Esophagus (tissue), 2 donors: ENCODE measurements at regions not wholly inside any gene's neighbourhood (a gene's known extent, or its start where the extent isn't known, plus 50 kb on each side); places are given as distances from the start of the nearest gene placed in this dataset.
"Not testable (repeated sequence)": the region's sequence is repeated elsewhere in the genome, so short reads cannot be mapped to it uniquely, and the experiment has no call there.

ENCODE experiments used
- H3K27ac ChIP-seq, 2 donors: one replicate each; pipeline ENCODE4 v1.5.1; 2013; ENCODE audit warnings: low read depth in 2 of 2, mild to moderate bottlenecking in 2 of 2, inconsistent platforms in 1 of 2, low read length in 1 of 2, moderate library complexity in 1 of 2
- H3K27me3 ChIP-seq, 2 donors: one replicate each; pipeline ENCODE4 v1.6.1; 2013; ENCODE audit warnings: low read length in 2 of 2, control low read depth in 1 of 2, mild to moderate bottlenecking in 1 of 2; ENCODE audit not compliant: insufficient read depth in 2 of 2, control insufficient read depth in 1 of 2
- H3K36me3 ChIP-seq, 2 donors: one replicate each; pipeline ENCODE4 v1.6.1; 2013; ENCODE audit warnings: low read length in 1 of 2; ENCODE audit not compliant: control insufficient read depth in 2 of 2, insufficient read depth in 2 of 2
- H3K4me1 ChIP-seq, 2 donors: one replicate each; pipeline ENCODE4 v1.6.1; 2013; ENCODE audit warnings: low read length in 1 of 2; ENCODE audit not compliant: control insufficient read depth in 2 of 2, insufficient read depth in 2 of 2
- H3K4me3 ChIP-seq, 2 donors: one replicate each; pipeline ENCODE4 v1.5.1; 2013; ENCODE audit warnings: low read length in 2 of 2, mild to moderate bottlenecking in 2 of 2, low read depth in 1 of 2, moderate library complexity in 1 of 2
- H3K9me3 ChIP-seq, 2 donors: one replicate each; pipeline ENCODE4 v1.6.1; 2013; ENCODE audit warnings: mild to moderate bottlenecking in 2 of 2, low read depth in 1 of 2, low read length in 1 of 2, moderate library complexity in 1 of 2; ENCODE audit not compliant: control insufficient read depth in 2 of 2, insufficient read depth in 1 of 2
- WGBS, 2 donors: extraction: QIAGEN DNeasy Blood & Tissue Kit; methylation state at CpG; one replicate each; pipeline ENCODE4 v1.1.7; 2013; 5-methylcytosine and 5-hydroxymethylcytosine counted together
- donor health status: healthy with polysubstance abuse.
- donor health status: Bipolar disorder and iron deficiency.

DNA sequence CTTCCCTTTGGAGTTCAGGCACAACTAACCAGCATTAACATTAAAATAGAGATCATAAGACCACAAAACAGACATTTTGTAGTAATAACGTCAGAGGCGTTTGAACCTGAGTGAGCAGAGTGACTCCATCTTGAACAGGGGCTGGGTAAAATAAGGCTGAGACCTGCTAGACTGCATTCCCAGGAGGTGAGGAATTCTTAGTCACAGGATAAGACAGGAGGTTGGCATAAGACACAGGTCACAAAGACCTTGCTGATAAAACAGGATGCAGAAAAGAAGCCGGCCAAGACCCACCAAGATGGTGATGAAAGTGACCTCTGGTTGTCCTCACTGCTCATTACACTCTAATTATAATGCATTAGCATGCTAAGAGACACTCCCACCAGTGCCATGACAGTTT, 493.2 kb upstream of the AUTS2 start:
- H3K4me1 ChIP-seq = no peaks in the 10 kb centered on the region
- WGBS, 2 donors = 53 to 57% methylated on average over 3 of the region's 3 CpGs
- H3K4me3 ChIP-seq = no peak overlapping the region
- peaks cover 0 to 2% of the 10 kb centered on the region in 2 donors for H3K9me3 ChIP-seq
- no peaks in the 10 kb centered on the region for H3K36me3 ChIP-seq
- no peaks in the 10 kb centered on the region for H3K27me3 ChIP-seq
- H3K27ac ChIP-seq = no peak overlapping the region

DNA sequence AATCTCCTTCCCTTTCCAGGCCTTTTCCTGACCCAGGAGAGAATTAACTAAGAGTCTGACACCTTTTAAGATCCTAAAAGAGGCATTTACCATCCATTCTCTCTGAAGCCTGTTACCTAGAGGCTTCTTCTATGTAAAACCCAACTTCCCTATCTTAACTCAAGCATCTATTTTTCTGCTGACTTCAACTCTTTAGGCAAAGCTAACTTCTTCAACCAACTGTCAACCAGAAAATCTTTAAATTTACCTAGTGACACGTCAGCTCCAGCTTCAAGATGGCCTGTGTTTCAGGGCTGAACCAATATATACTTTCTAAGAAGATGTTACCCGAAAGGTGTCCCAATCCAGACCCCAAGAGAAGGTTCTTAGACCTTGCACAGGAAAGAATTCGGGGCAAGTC, 492.3 kb upstream of the AUTS2 start:
- 84 to 89% methylated on average over 3 of the region's 3 CpGs for WGBS, 2 donors
- Histone ChIP-seq H3K4me3 (no peak overlapping the region), H3K27ac (no peak overlapping the region)

GRCh38 chr7:69106449-69106848, 491.8 kb upstream of the AUTS2 start:
- WGBS, 2 donors = 97% methylated on average over 7 of the region's 7 CpGs

More for the DNA sequence above, 492.3 kb upstream of the AUTS2 start:
- Histone ChIP-seq H3K4me1 (no peaks in the 10 kb centered on the region), H3K27me3 (no peaks in the 10 kb centered on the region), H3K36me3 (no peaks in the 10 kb centered on the region), H3K9me3 (peaks cover 0 to 2% of the 10 kb centered on the region in 2 donors)

DNA sequence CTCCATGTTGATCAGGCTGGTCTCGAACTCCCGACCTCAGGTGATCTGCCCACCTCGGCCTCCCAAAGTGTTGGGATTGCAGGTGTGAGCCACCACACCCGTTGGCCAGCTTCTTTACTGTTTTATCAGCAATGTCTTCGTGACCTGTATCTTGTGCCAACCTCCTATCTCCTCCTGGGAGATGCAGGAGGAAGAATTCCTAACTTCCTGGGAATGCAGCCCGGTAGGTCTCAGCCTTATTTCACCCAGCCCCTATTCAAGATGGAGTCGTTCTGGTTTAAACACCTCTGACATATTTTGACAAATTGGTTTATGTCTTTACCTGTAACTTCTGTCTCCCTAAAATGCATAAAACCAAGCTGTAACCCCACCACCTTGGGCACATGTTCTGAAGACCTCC, 491.3 kb upstream of the AUTS2 start:
- H3K27ac ChIP-seq, H3K27me3 ChIP-seq, H3K4me3 ChIP-seq, H3K9me3 ChIP-seq, H3K36me3 ChIP-seq, H3K4me1 ChIP-seq: not testable (repeated sequence)
- 84% methylated on average over 7 of the region's 7 CpGs for WGBS, 2 donors

More at GRCh38 chr7:69106449-69106848, 491.8 kb upstream of the AUTS2 start:
- not testable (repeated sequence) for H3K27ac ChIP-seq, H3K4me1 ChIP-seq, H3K4me3 ChIP-seq, H3K27me3 ChIP-seq, H3K36me3 ChIP-seq, H3K9me3 ChIP-seq

- WGBS, 2 donors = 74 to 82% methylated on average over 10 of the region's 10 CpGs
- Histone ChIP-seq H3K27me3 (no peaks in the 10 kb centered on the region), H3K4me3 (no peak overlapping the region), H3K4me1 (no peaks in the 10 kb centered on the region), H3K36me3 (no peaks in the 10 kb centered on the region), H3K9me3 (no peaks in the 10 kb centered on the region), H3K27ac (no peak overlapping the region)
Observed at GRCh38 chr7:69108097-69108496, 490.2 kb upstream of the AUTS2 start.

DNA sequence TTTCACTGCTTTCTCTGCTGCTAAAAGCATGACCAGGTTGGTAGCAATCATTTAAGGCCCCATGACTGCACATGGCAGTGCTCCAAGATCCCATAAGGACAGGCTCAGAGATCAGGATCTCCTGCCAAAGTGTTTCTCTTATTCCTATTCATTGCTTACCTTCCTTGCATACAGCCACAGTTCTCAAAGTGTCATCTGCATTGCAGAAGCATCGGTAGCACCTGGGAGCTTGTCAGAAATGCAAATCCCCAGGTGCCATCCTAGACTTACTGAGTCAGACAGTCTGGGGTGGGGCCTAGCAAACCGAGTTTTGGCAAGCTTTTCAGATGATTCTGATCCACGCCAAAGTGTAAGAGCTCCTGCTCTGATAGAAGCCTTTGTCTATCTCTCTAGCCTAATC, 489.0 kb upstream of the AUTS2 start:
- H3K36me3 ChIP-seq = no peaks in the 10 kb centered on the region
- H3K27ac ChIP-seq = no peak overlapping the region
- no peaks in the 10 kb centered on the region for H3K9me3 ChIP-seq
- no peaks in the 10 kb centered on the region for H3K4me1 ChIP-seq
- H3K4me3 ChIP-seq = no peak overlapping the region
- WGBS, 2 donors = 36 to 44% methylated on average over 3 of the region's 3 CpGs
- H3K27me3 ChIP-seq = no peaks in the 10 kb centered on the region

- Histone ChIP-seq H3K27me3 (no peaks in the 10 kb centered on the region), H3K9me3 (no peaks in the 10 kb centered on the region), H3K36me3 (no peaks in the 10 kb centered on the region), H3K4me3 (no peak overlapping the region), H3K27ac (no peak overlapping the region), H3K4me1 (no peaks in the 10 kb centered on the region)
- 88 to 89% methylated on average over 7 of the region's 7 CpGs for WGBS, 2 donors
Observed at GRCh38 chr7:69109879-69110278, 488.4 kb upstream of the AUTS2 start.

DNA sequence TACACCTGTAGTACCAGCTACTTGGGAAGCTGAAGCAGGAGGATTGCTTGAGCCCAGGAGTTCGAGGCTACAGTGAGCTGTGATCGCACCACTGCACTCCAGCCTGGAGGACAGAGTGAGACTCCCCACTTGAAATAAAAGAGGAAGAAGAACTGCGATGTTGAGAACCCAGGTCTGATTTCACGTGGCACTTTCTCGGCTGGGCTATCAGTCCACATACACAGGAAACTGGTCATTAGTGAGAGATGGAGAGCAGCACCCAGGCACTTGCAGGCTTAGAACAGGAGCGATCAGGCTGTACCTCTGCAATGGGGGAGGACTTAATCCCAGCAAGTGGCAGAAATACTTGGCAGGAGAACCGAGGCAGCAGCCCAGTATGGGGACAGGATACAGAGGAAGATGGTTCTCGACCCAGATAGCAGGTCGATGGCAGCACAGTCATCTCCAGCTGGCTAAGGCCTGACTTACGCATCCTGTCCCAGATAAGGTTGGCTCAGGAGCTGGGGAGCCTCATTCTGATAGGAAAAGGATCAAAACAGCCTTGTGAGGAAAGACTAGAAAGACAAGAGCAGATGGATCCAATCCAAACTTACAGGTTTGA, 487.7 kb upstream of the AUTS2 start:
- 77 to 84% methylated on average over 10 of the region's 10 CpGs for WGBS, 2 donors

DNA sequence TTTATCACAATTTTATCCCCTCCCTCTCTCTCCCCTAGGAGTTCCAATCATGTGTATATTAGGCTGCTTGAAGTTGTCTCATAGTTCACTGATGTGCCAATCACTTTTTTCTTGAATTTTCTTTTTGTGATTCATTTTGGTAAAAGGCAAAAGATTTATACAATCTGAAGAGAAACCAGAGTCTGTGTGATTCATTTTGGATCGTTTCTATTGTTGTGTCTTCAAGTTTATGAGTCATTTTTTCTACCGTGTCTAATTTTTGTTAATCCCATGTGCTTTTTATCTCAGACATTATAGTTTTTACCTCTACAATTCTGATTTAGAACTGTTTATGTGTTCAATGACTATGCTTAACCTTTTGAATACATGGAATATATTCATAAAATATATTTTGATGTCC, 483.9 kb upstream of the AUTS2 start:
- Histone ChIP-seq H3K27ac (no peak overlapping the region), H3K36me3 (no peaks in the 10 kb centered on the region), H3K4me3 (no peak overlapping the region), H3K4me1 (no peaks in the 10 kb centered on the region), H3K9me3 (no peaks in the 10 kb centered on the region), H3K27me3 (no peaks in the 10 kb centered on the region)
- 26 to 36% methylated on average over 2 of the region's 2 CpGs for WGBS, 2 donors

More for the DNA sequence above, 487.7 kb upstream of the AUTS2 start:
- no peaks in the 10 kb centered on the region for H3K36me3 ChIP-seq
- H3K9me3 ChIP-seq = no peaks in the 10 kb centered on the region
- H3K4me1 ChIP-seq = no peaks in the 10 kb centered on the region
- no peaks in the 10 kb centered on the region for H3K27me3 ChIP-seq
- H3K27ac ChIP-seq = no peak overlapping the region
- no peak overlapping the region for H3K4me3 ChIP-seq

GRCh38 chr7:69115788-69116187, 482.5 kb upstream of the AUTS2 start:
- WGBS, 2 donors = 28 to 39% methylated on average over 3 of the region's 3 CpGs

More at GRCh38 chr7:69115788-69116187, 482.5 kb upstream of the AUTS2 start:
- Histone ChIP-seq H3K27ac (no peak overlapping the region), H3K9me3 (no peaks in the 10 kb centered on the region), H3K36me3 (no peaks in the 10 kb centered on the region), H3K4me3 (no peak overlapping the region), H3K4me1 (no peaks in the 10 kb centered on the region), H3K27me3 (no peaks in the 10 kb centered on the region)
